Activated CD4-positive, CD25-positive, alpha-beta regulatory T cell (primary cell): ENCODE measurements at regions not wholly inside any gene's neighbourhood (a gene's known extent, or its start where the extent isn't known, plus 50 kb on each side); places are given as distances from the start of the nearest gene placed in this dataset.

Experiments used
- DNase-seq, 4 experiments: peaks; one replicate each; lab custom pipeline; 2025; lab: John Stamatoyannopoulos, UW

DNA sequence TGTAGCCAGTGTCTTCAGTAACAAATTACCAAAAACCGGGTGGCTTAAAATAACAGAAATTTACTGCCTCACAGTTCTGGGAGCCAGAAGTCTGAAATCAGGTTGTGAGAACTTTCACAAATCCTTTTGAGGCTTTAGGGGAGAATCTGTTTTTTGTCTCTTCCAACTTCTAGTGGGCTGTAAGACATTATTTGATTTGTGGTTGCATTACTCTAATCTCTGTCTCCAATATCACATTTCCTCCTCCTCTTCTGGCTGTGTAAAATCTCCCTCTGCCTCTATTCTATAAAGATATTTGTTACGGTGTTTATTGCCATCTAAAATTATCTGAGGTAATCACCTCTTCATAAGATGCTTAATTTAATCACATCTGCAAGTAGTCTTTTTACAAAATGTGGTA lies 1039.6 kb upstream of the LRRN3 start:
- DNase-seq, result no peak

- no peak for DNase-seq
These were observed 1034.6 kb upstream of the LRRN3 start for GRCh38 chr7:110056331-110056730.

DNA sequence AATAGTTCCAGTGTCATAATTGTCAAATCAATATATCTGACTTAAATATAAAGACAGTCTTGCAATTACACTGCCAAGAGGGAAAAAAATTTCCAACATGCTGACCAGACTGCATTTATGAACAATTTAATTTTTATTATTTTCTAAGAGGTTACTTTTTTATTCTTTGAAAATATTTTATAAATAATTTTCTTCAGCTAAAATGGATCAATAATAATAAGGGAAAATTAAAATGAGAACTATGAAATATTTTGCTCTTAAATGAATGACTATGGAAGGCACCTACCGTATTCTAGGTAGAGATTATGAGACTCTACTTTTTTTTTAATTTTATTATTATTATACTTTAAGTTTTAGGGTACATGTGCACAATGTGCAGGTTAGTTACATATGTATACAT lies 1032.5 kb upstream of the LRRN3 start:
- no peak for DNase-seq

DNA sequence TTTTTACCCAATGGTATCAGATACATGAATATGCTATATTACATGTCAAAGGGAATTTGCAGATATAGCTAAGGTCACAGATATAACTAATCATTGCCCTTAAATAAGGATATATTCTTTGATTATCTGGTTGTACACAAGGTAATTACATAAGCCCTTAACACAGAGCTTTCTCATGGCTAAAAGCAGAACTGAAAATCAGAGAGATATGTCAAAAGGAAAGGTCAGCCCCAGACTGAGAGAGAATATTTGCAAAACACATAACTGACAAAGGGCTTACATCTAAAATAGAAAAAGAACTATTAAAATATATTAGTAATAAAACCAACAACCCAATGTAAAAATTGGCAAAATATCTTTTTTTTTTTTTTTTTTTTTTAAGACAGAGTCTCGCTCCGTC lies 1029.5 kb upstream of the LRRN3 start:
- DNase-seq, result no peak

GRCh38 chr7:110065121-110065520 lies 1025.8 kb upstream of the LRRN3 start:
- no peak for DNase-seq

GRCh38 chr7:110066843-110067242 lies 1024.1 kb upstream of the LRRN3 start:
- DNase-seq, result no peak

DNA sequence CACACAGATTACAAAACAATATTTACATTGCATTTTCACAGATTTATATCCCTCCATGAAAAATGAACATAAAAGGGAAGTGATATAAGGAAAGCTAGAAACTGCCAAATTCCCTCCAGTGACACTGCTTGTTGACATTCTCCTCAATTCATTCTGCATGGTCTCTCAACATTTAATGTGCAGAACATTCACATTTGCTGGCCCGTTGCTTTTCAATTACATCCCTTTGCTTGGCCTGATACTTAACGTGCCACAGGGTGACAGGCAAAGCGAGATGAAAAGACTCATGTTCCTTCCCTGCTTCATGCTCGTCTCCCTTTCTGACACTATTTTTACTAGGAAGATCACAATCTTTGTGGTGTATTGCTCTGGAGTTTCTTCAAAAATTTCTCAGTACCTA lies 1019.7 kb upstream of the LRRN3 start:
- DNase-seq, result no peak

GRCh38 chr7:110075450-110075849 lies 1015.5 kb upstream of the LRRN3 start:
- DNase-seq, result no peak

DNA sequence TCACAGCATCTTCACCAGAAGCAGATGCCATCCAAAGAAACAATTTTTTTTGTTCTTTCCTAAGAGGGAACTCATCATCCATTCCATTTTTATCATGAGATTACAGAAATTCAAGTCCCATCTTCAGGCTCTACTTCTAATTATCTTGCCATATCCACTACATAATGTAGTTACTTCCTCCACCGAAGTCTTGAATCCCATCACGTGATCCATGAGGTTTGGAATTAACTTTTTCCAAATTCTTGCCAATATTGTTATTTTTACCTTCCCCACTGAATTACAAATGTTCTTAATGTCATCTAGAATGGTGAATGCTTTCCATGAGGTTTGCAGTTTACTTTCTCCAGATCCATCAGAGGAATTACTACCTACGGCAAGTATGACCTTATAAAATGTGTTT lies 1014.7 kb upstream of the LRRN3 start:
- no peak for DNase-seq

GRCh38 chr7:110084181-110084807 lies 1006.6 kb upstream of the LRRN3 start:
- DNase-seq, result no peak

GRCh38 chr7:110090110-110090820 lies 1000.7 kb upstream of the LRRN3 start:
- no peak for DNase-seq

- DNase-seq, result no peak
These were observed 995.4 kb upstream of the LRRN3 start for GRCh38 chr7:110095372-110096052.

DNA sequence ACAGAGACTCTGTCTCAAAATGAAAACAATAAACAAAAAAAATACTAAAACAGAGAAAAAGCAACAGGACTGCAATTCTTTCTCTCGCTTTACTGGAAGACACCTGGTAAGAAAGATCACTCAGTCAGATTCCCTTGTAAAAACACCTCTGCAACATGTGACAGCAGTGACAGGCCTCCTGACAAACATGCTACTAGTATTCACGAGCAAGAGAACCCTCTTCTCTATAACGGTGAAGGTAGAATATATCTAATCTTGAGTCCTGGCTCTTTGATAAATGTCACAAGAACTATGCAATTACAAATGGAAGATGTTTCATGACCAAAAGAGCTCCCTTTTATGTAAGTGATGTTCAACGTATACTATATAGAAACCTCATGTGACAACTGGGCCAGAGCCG lies 986.7 kb upstream of the LRRN3 start:
- DNase-seq, result no peak

GRCh38 chr7:110105307-110105706 lies 985.6 kb upstream of the LRRN3 start:
- no peak for DNase-seq

DNA sequence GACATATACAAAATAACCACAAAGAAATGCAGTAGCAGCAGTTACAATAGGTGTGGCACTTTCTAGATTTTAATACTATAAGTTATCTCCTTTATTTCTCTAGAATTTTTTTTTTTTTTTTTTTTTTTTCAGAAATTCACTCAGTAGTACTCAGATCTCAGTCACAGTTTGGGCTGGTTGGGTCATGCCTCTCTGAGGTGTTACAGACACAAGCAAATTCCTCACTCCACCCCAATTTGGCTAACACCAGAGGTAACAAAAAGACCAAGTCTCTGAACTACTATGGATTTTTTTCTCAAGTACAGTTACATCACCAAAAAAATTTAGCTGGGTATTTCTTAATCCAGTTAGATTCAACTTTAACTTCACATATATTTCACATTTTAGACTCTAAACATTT lies 985.1 kb upstream of the LRRN3 start:
- no peak for DNase-seq

DNA sequence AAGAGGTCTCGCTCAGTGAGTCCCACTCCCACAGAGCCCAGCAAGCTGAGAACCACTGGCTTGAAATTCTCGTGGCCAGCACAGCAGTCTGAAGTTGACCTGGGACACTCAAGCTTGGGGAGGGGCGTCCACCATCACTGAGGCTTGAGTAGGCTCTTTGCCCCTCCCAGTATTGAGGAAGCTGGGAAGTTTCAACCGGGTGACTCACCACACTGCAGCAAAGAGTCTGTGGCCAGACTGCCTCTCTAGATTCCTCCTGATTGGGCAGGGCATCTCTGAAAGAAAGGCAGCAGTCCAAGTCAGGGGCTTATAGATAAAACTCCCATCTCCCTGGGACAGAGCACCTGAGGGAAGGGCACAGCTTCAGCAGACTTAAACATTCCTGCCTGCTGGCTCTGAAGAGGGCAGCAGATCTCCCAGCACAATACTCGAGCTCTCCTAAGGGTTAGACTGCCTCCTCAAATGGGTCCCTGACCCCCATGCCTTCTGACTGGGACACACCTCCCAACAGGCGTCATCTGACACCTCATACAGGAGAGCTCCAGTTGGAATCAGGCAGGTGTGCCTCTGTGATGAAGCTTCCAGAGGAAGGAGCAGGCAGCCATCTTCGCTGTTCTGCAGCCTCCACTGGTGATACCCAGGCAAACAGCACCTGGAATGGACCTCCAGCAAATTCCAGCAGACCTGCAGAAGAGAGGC lies 970.9 kb upstream of the LRRN3 start:
- no peak for DNase-seq

DNA sequence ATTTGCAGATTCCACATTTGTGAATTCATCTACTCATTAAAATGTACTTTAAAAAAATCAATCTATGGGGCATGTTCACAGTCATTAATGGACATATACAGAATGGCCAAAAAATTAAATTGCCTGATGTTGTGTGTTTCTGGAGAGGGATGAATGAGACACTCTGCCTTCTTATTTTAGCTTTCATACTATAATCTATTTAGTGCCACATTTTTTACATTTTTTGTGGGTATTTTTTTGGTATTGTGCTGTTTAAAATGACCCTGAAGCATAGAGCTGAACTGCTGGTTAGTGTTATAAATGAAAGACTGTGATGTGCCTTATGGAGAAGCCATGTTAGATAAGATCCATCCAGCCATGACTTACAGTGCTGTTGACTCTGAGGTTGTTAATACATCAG lies 961.8 kb upstream of the LRRN3 start:
- no peak for DNase-seq

GRCh38 chr7:110130669-110131068 lies 960.3 kb upstream of the LRRN3 start:
- no peak for DNase-seq

DNA sequence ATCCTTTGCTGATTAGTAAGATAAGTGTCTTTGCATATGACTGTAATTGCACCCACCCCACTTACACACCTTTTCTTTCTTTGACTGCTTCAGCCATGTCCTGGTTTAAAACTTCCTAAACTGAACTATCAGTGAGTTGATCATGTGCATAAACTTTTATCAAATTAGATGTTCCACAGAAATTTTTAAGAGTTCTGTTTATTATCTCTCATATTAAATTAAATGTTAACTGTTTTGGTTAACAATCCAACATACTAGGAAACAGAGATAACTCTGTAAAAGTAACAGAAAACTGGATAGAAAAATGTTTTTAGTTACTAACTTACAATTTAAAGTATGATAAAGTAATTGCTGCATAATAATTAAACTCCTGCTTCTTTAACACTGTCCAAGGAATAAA lies 959.6 kb upstream of the LRRN3 start:
- no peak for DNase-seq

DNA sequence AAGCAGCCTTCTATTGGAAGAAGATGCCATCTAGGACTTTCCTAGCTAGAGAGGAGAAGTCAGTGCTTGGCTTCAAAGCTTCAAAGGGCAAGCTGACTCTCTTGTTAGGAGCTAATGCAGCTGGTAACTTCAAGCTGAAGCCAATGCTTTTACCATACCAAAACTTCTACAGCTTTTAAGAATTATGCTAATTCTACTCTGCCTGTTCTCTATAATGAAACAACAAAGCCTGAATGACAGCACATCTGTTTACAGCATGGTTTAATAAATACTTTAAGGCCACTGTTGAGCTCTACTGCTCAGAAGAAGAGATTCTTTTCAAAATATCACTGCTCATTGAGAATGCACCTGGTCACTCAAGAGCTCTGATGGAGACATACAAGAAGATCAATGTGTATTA lies 951.9 kb upstream of the LRRN3 start:
- no peak for DNase-seq

DNA sequence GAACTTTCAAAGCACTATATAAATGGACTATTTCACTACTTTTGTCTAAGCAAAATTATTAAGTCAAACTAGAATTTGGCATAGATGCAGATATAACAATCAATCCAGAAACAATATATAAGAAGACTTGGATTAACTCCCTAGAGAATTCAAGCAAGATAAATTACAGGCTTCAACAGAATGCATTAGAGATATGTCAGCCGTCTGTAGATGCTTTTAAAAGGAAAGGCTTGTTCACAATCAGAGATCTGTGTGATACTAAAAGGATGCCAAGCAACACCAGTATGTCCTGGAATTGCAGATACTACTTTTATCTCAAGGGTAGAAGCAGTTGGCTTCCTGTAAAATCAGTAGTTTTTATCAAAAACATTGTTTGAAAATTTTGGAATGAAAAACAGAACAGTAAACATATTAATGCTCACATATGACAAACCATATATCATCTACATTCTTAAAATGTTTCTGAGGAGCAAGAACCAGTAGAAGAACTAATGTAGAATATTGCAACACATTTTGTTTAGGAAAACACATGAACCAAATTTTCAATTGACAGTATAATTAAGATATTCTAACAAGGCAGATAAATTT lies 947.9 kb upstream of the LRRN3 start:
- DNase-seq, result no peak

GRCh38 chr7:110144599-110144998 lies 946.3 kb upstream of the LRRN3 start:
- DNase-seq, result no peak

- no peak for DNase-seq
These were observed 942.9 kb upstream of the LRRN3 start for GRCh38 chr7:110148054-110148453.
